K562 (cell line): ENCODE measurements at regions not wholly inside any gene's neighbourhood (a gene's known extent, or its start where the extent isn't known, plus 50 kb on each side); places are given as distances from the start of the nearest gene placed in this dataset.

Experiments
- ATAC-seq: fragments of 200-7000 bp; cut with Tn5 transposase; 3 replicates; pipeline ENCODE4 v1.9.1; 2020; ENCODE audit warnings: moderate library complexity
- BruUV-seq: library from RNA; stranded (reverse); fragments of 400-500 nt; replicated peaks from 2 replicates; lab custom pipeline; 2021; lab: Mats Ljungman, UMichigan
- CTCF ChIA-PET: fragments of 300-600 bp; formaldehyde crosslinking; extraction: SDS; loops from one replicate; lab custom pipeline; 2021; ENCODE audit warnings: low intra/inter-chr PET ratio; lab: Yijun Ruan, JAX
- POLR2A ChIA-PET: fragments of 300-600, 350-650 bp; sonication (Branson Sonifier 250); formaldehyde crosslinking; extraction: SDS; loops from one replicate; lab custom pipeline; 2021; ENCODE audit warnings: antibody characterized with exemption, inconsistent platforms; lab: Yijun Ruan, JAX
- DNase-seq, 4 experiments: peaks; one replicate each; pipeline versions ENCODE4 v3.0.0 to v3.0.0-alpha.2; 2011 to 2018; ENCODE audit warnings: low spot score in 3 of 4, mixed read lengths in 3 of 4; ENCODE audit errors: extremely low read depth in 1 of 4
- FAIRE-seq: peaks from 2 replicates; lab custom pipeline; 2011; peaks lifted over from hg19 to GRCh38; lab: Jason Lieb, UNC
- H2AFZ ChIP-seq: 2 replicates; pipeline ENCODE4 v1.6.0; 2011; ENCODE audit warnings: low read depth, low read length, control low read depth, inconsistent platforms
- H3K27ac ChIP-seq: fragments of 200-600 bp; 3 replicates; pipeline ENCODE4 v1.8.0; 2011; ENCODE audit warnings: low read depth, mild to moderate bottlenecking, control low read depth, inconsistent platforms, low read length, moderate library complexity, mixed read lengths; ENCODE audit errors: extremely low read depth
- H3K27me3 ChIP-seq, 2 experiments: fragments of 300-600 bp in 1 of 2; 2 replicates in 1 of 2; 3 replicates in 1 of 2; pipeline versions ENCODE4 v1.6.0 to v1.8.0; 2011; ENCODE audit warnings: inconsistent platforms in 2 of 2, low read length in 2 of 2, mild to moderate bottlenecking in 1 of 2, mixed read lengths in 1 of 2, moderate library complexity in 1 of 2; ENCODE audit not compliant: control insufficient read depth in 2 of 2, insufficient read depth in 2 of 2
- H3K36me3 ChIP-seq: fragments of 300-600 bp; 3 replicates; pipeline ENCODE4 v1.8.0; 2011; ENCODE audit warnings: mild to moderate bottlenecking, low read length, inconsistent platforms; ENCODE audit not compliant: control insufficient read depth, insufficient read depth
- H3K4me1 ChIP-seq, 2 experiments: fragments of 200-600 bp in 1 of 2; replicated peaks in 1 of 2; 2 replicates in 1 of 2; 3 replicates in 1 of 2; pipeline versions ENCODE4 v1.5.1 to v1.8.0; 2011; ENCODE audit warnings: inconsistent platforms in 2 of 2, low read length in 2 of 2, mild to moderate bottlenecking in 1 of 2, mixed read lengths in 1 of 2, moderate library complexity in 1 of 2; ENCODE audit not compliant: control insufficient read depth in 2 of 2, insufficient read depth in 2 of 2
- H3K4me2 ChIP-seq: 2 replicates; pipeline ENCODE4 v1.6.1; 2011; ENCODE audit warnings: low read length, control low read depth, inconsistent platforms, mixed read lengths; ENCODE audit not compliant: insufficient read depth
- H3K4me3 ChIP-seq: fragments of 200-600 bp; sonication (generic), shearing (Covaris generic); 2 replicates; pipeline ENCODE4 v1.5.1; 2016; ENCODE audit warnings: control low read depth, inconsistent platforms
- H3K79me2 ChIP-seq: fragments of 200-600 bp; 3 replicates; pipeline ENCODE4 v1.8.0; 2011; ENCODE audit warnings: low read length, inconsistent platforms; ENCODE audit not compliant: control insufficient read depth, insufficient read depth
- H3K9ac ChIP-seq, 2 experiments: 2 replicates each; pipeline versions ENCODE4 v1.6.0 to v1.6.1; 2011; ENCODE audit warnings: low read depth in 2 of 2, low read length in 2 of 2, control low read depth in 1 of 2, inconsistent platforms in 1 of 2, mild to moderate bottlenecking in 1 of 2, mixed read lengths in 1 of 2; ENCODE audit not compliant: insufficient read depth in 1 of 2
- H3K9me1 ChIP-seq: one replicate; pipeline ENCODE4 v1.6.0; 2011; ENCODE audit warnings: inconsistent platforms, mild to moderate bottlenecking, low read length, moderate library complexity; ENCODE audit not compliant: control insufficient read depth, insufficient read depth
- H3K9me3 ChIP-seq: replicated peaks from 2 replicates; pipeline ENCODE4 v1.5.1; 2011; ENCODE audit warnings: low read depth, low read length, inconsistent platforms; ENCODE audit not compliant: control insufficient read depth, insufficient read depth
- H4K20me1 ChIP-seq: replicated peaks from 2 replicates; pipeline ENCODE4 v1.6.1; 2011; ENCODE audit warnings: low read length, inconsistent platforms, mixed read lengths; ENCODE audit not compliant: control insufficient read depth, insufficient read depth
- MXI1 ChIP-seq: IDR thresholded peaks from 2 replicates; pipeline ENCODE4 v1.6.1; 2011; ENCODE audit warnings: low read depth, mild to moderate bottlenecking, improper control_type of control experiment, low read length
- PRDM10 ChIP-seq: fragments of 450-650 bp; IDR thresholded peaks from 2 replicates; pipeline ENCODE4 v1.6.1; 2018; ENCODE audit not compliant: partially characterized antibody
- RNF219 ChIP-seq: fragments of 250-450 bp; sonication (Bioruptor Pico); IDR thresholded peaks from 2 replicates; pipeline ENCODE4 v1.5.0; 2022; ENCODE audit warnings: mild to moderate bottlenecking
- TAF1 ChIP-seq: IDR thresholded peaks from 2 replicates; pipeline ENCODE4 v1.6.1; 2011; ENCODE audit warnings: mild to moderate bottlenecking, low read length, moderate library complexity; ENCODE audit not compliant: insufficient read depth, control insufficient read depth, severe bottlenecking; ENCODE audit errors: extremely low read depth
- ZNF280A ChIP-seq: fragments of 450-650 bp; IDR thresholded peaks from 2 replicates; pipeline ENCODE4 v1.6.1; 2018; ENCODE audit warnings: mild to moderate bottlenecking, low read depth; ENCODE audit not compliant: partially characterized antibody
- ZNF407 ChIP-seq: fragments of 450-650 bp; IDR thresholded peaks from 2 replicates; pipeline ENCODE4 v1.6.1; 2016; ENCODE audit warnings: low read depth
- WGBS: fragments of 100-300 bp; shearing (Covaris generic); methylation state at CpG from one replicate; pipeline ENCODE4 v1.1.6; 2016; ENCODE audit warnings: low coverage, mixed read lengths; ENCODE audit not compliant: insufficient coverage; ENCODE audit errors: missing lambda C conversion rate; 5-methylcytosine and 5-hydroxymethylcytosine counted together
- in situ Hi-C: fragments of 300-500 bp; cut with MboI; formaldehyde crosslinking; loops from 4 replicates; pipeline ENCODE4 v1.15.0; 2018; ENCODE audit warnings: inconsistent platforms, mixed read lengths
- intact Hi-C: fragments of 100-400 bp; cut with micrococcal nuclease; formaldehyde crosslinking; loops from 2 replicates; pipeline ENCODE4 v1.14.2; 2022

- Histone ChIP-seq H3K4me2 (no peak overlapping the region), H2AFZ (no peak overlapping the region), H3K9me3 (no peaks in the 10 kb centered on the region), H3K36me3 (no peaks in the 10 kb centered on the region), H3K9me1 (no peaks in the 10 kb centered on the region), H3K27ac (no peak overlapping the region), H3K4me3 (no peak overlapping the region), H3K9ac (no peak overlapping the region), H3K4me1 (no peaks in the 10 kb centered on the region), H3K79me2 (no peaks in the 10 kb centered on the region), H4K20me1 (no peaks in the 10 kb centered on the region), H3K27me3 (no peaks in the 10 kb centered on the region)
- intact Hi-C loops (no loop called here), in situ Hi-C loops (no loop called here)
- no peak for DNase-seq
- ATAC-seq, result no peak
- WGBS, result 0% methylated on average over 1 of the region's 1 CpG
- ChIA-PET POLR2A (no interaction called here), CTCF (no interaction called here)
- no peak for FAIRE-seq
- BruUV-seq, result no TSS peak
- TF ChIP-seq ZNF407 (no peak), ZNF280A (no peak), MXI1 (no peak), RNF219 (CRISPR knock-in tag) (no peak), TAF1 (no peak), PRDM10 (no peak)
Observed at GRCh38 chr4:14233126-14233525, 605.6 kb upstream of the BOD1L1 start.
